GM23338 (cell line): ENCODE measurements at regions not wholly inside any gene's neighbourhood (a gene's known extent, or its start where the extent isn't known, plus 50 kb on each side); places are given as distances from the start of the nearest gene placed in this dataset.

ENCODE experiments used
- CTCF ChIP-seq, 2 experiments: fragments of 200-600 bp in 1 of 2; sonication (generic) in 1 of 2; conservative IDR thresholded peaks; 2 replicates each; pipeline versions ENCODE4 v1.5.1 to v1.6.1; 2016 to 2017; ENCODE audit warnings: antibody characterized with exemption in 2 of 2, low read depth in 2 of 2, mild to moderate bottlenecking in 2 of 2, moderate library complexity in 1 of 2
- ETS1 ChIP-seq: IDR thresholded peaks from 2 replicates; pipeline ENCODE4 v1.6.1; 2016; ENCODE audit warnings: antibody characterized with exemption
- EZH2 ChIP-seq: fragments of 200-600 bp; sonication (generic); IDR thresholded peaks from one replicate; pipeline ENCODE4 v1.8.0; 2017; ENCODE audit warnings: antibody characterized with exemption, mild to moderate bottlenecking, low read depth; ENCODE audit not compliant: unreplicated experiment
- EZH2phosphoT487 ChIP-seq: fragments of 200-600 bp; sonication (generic); IDR thresholded peaks from one replicate; pipeline ENCODE4 v1.8.1; 2018; ENCODE audit warnings: antibody characterized with exemption; ENCODE audit not compliant: unreplicated experiment
- POLR2AphosphoS5 ChIP-seq: IDR thresholded peaks from 2 replicates; pipeline ENCODE4 v1.6.1; 2016; ENCODE audit warnings: antibody characterized with exemption, low read depth
- TF ChIP-seq, protein P1 (sequence below): IDR thresholded peaks from one replicate; pipeline ENCODE4 v1.6.1; 2018; ENCODE audit warnings: antibody characterized with exemption; ENCODE audit not compliant: unreplicated experiment

GRCh38 chr20:52775786-52776185 lies 196.4 kb upstream of the TSHZ2 start:
- TF ChIP-seq CTCF (conservative IDR thresholded peaks at IDR 0.05; ENCODE audit: low read depth in 2 of 2) = no peak
- no peak for TF ChIP-seq EZH2phosphoT487
- TF ChIP-seq POLR2AphosphoS5 = no peak
- TF ChIP-seq EZH2 = no peak
- TF ChIP-seq, protein P1, sequence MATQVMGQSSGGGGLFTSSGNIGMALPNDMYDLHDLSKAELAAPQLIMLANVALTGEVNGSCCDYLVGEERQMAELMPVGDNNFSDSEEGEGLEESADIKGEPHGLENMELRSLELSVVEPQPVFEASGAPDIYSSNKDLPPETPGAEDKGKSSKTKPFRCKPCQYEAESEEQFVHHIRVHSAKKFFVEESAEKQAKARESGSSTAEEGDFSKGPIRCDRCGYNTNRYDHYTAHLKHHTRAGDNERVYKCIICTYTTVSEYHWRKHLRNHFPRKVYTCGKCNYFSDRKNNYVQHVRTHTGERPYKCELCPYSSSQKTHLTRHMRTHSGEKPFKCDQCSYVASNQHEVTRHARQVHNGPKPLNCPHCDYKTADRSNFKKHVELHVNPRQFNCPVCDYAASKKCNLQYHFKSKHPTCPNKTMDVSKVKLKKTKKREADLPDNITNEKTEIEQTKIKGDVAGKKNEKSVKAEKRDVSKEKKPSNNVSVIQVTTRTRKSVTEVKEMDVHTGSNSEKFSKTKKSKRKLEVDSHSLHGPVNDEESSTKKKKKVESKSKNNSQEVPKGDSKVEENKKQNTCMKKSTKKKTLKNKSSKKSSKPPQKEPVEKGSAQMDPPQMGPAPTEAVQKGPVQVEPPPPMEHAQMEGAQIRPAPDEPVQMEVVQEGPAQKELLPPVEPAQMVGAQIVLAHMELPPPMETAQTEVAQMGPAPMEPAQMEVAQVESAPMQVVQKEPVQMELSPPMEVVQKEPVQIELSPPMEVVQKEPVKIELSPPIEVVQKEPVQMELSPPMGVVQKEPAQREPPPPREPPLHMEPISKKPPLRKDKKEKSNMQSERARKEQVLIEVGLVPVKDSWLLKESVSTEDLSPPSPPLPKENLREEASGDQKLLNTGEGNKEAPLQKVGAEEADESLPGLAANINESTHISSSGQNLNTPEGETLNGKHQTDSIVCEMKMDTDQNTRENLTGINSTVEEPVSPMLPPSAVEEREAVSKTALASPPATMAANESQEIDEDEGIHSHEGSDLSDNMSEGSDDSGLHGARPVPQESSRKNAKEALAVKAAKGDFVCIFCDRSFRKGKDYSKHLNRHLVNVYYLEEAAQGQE = no peak
- TF ChIP-seq ETS1 = no peak
